HS-5 (cell line): ENCODE measurements at regions not wholly inside any gene's neighbourhood (a gene's known extent, or its start where the extent isn't known, plus 50 kb on each side); places are given as distances from the start of the nearest gene placed in this dataset.

Source experiments
- DNase-seq: peaks from one replicate; pipeline ENCODE4 v3.0.0-alpha.2; 2012; ENCODE audit warnings: low read depth

- no peak for DNase-seq
Observed at GRCh38 chr10:78274491-78274890, 240.8 kb downstream of the RPS24 start.

GRCh38 chr10:78276139-78276538 is 242.5 kb downstream of the RPS24 start:
- DNase-seq, result no peak

GRCh38 chr10:78277314-78278057 is 243.8 kb downstream of the RPS24 start:
- no peak for DNase-seq

GRCh38 chr10:78278058-78278404 is 244.4 kb downstream of the RPS24 start:
- no peak for DNase-seq

GRCh38 chr10:78279756-78280155 is 246.1 kb downstream of the RPS24 start:
- no peak for DNase-seq

- no peak for DNase-seq
Observed at GRCh38 chr10:78280604-78281003, 246.9 kb downstream of the RPS24 start.

- DNase-seq, result no peak
Observed at GRCh38 chr10:78281627-78282026, 248.0 kb downstream of the RPS24 start.

GRCh38 chr10:78283069-78283682 is 249.5 kb downstream of the RPS24 start:
- DNase-seq, result no peak

GRCh38 chr10:78284381-78284780 is 250.7 kb downstream of the RPS24 start:
- DNase-seq, result no peak

GRCh38 chr10:78285226-78285625 is 251.6 kb downstream of the RPS24 start:
- DNase-seq, result no peak

- DNase-seq, result no peak
Observed at GRCh38 chr10:78286186-78286585, 252.5 kb downstream of the RPS24 start.

GRCh38 chr10:78286668-78287067 is 253.0 kb downstream of the RPS24 start:
- DNase-seq, result no peak

GRCh38 chr10:78287618-78288017 is 254.0 kb downstream of the RPS24 start:
- DNase-seq, result no peak

GRCh38 chr10:78288663-78289062 is 255.0 kb downstream of the RPS24 start:
- DNase-seq, result no peak

- no peak for DNase-seq
Observed at GRCh38 chr10:78290131-78290750, 256.6 kb downstream of the RPS24 start.

- no peak for DNase-seq
Observed at GRCh38 chr10:78291722-78292121, 258.1 kb downstream of the RPS24 start.

- no peak for DNase-seq
Observed at GRCh38 chr10:78292250-78292981, 258.8 kb downstream of the RPS24 start.

GRCh38 chr10:78292982-78293865 is 259.6 kb downstream of the RPS24 start:
- DNase-seq, result no peak

GRCh38 chr10:78295242-78295641 is 261.6 kb downstream of the RPS24 start:
- no peak for DNase-seq

GRCh38 chr10:78296785-78297184 is 263.1 kb downstream of the RPS24 start:
- no peak for DNase-seq

- no peak for DNase-seq
Observed at GRCh38 chr10:78297997-78298396, 264.3 kb downstream of the RPS24 start.

GRCh38 chr10:78298835-78299234 is 265.2 kb downstream of the RPS24 start:
- no peak for DNase-seq
